ENCODE measurements at regions not wholly inside any gene's neighbourhood (a gene's known extent, or its start where the extent isn't known, plus 50 kb on each side); places are given as distances from the start of the nearest gene placed in this dataset.

DNA sequence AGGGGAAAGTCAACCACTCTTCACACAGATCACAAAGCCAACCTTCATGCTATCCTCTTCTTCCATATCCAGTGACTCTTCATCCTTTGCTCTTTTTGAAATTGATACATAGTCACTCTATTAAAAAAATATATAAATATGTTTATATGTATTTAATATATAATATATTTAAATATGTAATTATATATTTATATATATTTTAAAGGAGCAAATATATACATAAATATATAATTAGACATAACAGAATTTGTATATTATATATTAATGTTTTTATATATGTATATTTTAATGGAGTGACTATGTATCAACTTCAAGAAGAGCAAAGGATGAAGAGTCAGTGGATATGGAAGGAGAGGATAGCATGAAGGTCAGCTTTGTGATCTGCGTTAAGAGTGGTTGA, 374.9 kb downstream of the CDH9 start:
- Mint-ChIP-seq H3K4me3 (no peak overlapping the region), H3K36me3 (ENCODE audit: low read depth) (no peaks in the 10 kb centered on the region), H3K27ac (no peak overlapping the region), H3K27me3 (ENCODE audit: low read depth) (no peaks in the 10 kb centered on the region), H3K4me1 (ENCODE audit: low read depth) (no peaks in the 10 kb centered on the region), H3K9me3 (peaks cover 3% of the 10 kb centered on the region)
- intact Hi-C loops (cut with micrococcal nuclease), result no loop called here
- CTCF ChIA-PET, result no interaction called here
- DNase-seq, result no peak

DNA sequence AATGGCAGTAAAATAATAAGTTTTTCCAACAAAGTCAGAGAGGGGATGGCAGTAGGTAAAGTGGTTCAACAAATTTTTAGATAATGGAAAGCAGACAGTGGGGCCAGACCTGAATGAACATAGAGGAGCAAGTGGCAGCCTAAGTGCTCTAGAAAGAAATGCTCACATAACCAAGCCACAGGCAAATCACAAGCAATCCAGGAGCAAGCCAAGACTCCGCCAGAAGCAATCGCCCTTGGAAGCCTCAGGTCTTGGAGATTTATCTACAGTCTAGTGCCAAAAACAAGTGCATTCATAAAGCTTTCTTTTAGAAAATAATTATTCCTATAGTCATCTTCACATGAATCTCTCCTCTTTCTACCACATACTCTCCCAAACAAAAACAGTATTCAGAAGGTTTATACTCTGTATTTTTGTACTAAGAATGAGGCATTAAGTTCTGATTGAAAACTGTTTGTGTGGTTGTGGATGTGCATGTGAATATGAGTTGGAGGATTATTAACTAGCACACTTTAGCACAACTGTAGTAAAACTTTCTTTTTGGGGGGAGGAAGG, 375.5 kb downstream of the CDH9 start:
- Mint-ChIP-seq H3K4me3 (no peak overlapping the region), H3K27me3 (ENCODE audit: low read depth) (no peaks in the 10 kb centered on the region), H3K27ac (no peak overlapping the region), H3K9me3 (peaks cover 3% of the 10 kb centered on the region), H3K4me1 (ENCODE audit: low read depth) (no peaks in the 10 kb centered on the region), H3K36me3 (ENCODE audit: low read depth) (no peaks in the 10 kb centered on the region)
- CTCF ChIA-PET, result no interaction called here
- no peak for DNase-seq
- intact Hi-C loops (cut with micrococcal nuclease), result no loop called here

DNA sequence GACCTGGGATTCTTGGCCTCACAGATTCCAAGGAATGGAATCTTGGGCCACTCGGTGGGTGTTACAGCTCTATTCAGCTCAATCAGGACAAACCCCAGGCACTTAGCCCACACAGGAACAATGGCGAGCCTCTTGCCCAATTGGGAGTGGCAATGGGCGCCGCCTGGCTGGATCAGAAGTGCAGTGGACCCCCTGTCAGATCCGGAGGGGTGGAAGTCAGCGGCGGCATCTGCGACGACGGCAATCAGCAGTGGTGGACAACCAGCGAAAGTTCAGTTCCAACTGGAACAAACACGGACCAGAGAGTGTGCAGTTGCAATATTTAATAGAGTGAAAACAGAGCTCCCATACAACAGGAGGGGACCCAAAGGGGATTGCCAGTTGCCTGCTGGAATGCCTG, 378.3 kb downstream of the CDH9 start:
- Mint-ChIP-seq H3K36me3 (ENCODE audit: low read depth) (no peaks in the 10 kb centered on the region), H3K4me3 (no peak overlapping the region), H3K9me3 (peaks cover 14% of the 10 kb centered on the region), H3K27me3 (ENCODE audit: low read depth) (no peaks in the 10 kb centered on the region), H3K4me1 (ENCODE audit: low read depth) (no peaks in the 10 kb centered on the region), H3K27ac (no peak overlapping the region)
- no peak for DNase-seq
- intact Hi-C loops (cut with micrococcal nuclease), result no loop called here
- CTCF ChIA-PET, result interaction anchor here (0.6 kb wide), 1 partner anchor 540 kb away, joined by 3 read pairs; no protein-coding TSS in a partner anchor

DNA sequence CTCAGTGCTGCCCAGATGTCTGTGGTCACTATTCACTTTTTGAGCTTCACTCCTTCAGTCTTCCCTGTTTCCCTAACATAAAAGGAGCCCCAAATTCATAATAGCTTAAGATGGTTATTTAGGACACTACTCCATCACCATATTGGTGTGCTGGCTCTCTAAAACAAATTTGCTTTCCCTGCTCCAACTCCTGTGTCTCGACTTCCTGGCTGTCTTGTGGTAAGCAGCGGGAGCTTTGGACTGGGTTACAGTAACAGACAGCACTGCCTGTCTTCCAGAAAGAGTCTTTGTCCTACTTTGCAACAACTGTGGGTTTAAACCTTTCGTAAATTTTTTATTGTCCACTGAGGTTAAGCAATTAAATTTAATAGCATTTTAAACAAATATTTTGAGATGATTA, 389.4 kb downstream of the CDH9 start:
- Mint-ChIP-seq H3K9me3 (peaks cover 12% of the 10 kb centered on the region), H3K4me1 (ENCODE audit: low read depth) (no peaks in the 10 kb centered on the region), H3K27ac (no peak overlapping the region), H3K4me3 (no peak overlapping the region), H3K36me3 (ENCODE audit: low read depth) (no peaks in the 10 kb centered on the region), H3K27me3 (ENCODE audit: low read depth) (no peaks in the 10 kb centered on the region)
- CTCF ChIA-PET, result no interaction called here
- DNase-seq, result no peak
- intact Hi-C loops (cut with micrococcal nuclease), result no loop called here

DNA sequence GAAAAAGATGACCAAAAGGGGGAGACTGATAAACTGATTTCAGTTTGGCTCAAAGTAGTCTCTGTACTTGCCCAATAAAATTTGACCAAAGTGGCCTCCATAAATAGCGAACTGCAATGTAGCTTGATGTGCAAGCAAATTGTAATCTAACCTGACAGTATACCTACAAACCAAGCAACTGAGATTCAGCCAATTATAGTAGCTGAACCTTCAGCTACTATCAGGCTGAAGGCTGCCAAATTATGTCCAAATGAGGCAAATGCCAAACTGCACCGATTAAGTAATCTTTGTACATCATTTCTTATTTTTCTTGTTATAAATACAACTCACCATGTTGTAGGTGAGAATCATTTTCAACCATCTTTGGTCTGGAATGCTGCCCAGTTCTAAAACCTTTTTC, 390.6 kb downstream of the CDH9 start:
- Mint-ChIP-seq H3K4me1 (ENCODE audit: low read depth) (no peaks in the 10 kb centered on the region), H3K4me3 (no peak overlapping the region), H3K27ac (no peak overlapping the region), H3K36me3 (ENCODE audit: low read depth) (no peaks in the 10 kb centered on the region), H3K9me3 (peaks cover 14% of the 10 kb centered on the region), H3K27me3 (ENCODE audit: low read depth) (no peaks in the 10 kb centered on the region)
- intact Hi-C loops (cut with micrococcal nuclease), result no loop called here
- CTCF ChIA-PET, result no interaction called here
- DNase-seq, result no peak

DNA sequence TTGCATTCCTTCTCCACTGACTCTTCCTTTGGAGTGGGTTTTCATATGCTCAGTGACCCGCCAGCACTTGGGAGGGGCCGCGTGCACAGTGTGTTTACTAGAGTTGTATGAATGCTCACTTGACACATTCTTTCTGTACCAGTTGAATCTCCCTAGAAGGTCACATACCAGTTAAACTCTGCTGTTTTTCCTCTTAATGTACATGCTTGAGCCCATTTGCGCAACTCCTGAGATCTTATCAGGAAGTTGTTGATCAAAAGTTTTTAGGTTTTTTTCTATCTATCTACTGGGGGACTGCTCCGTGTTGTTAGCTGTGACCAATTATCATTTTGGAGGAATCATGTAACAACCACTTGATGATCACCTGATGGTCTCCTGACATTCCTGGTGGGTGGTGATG, 392.7 kb downstream of the CDH9 start:
- Mint-ChIP-seq H3K36me3 (ENCODE audit: low read depth) (no peaks in the 10 kb centered on the region), H3K4me3 (no peak overlapping the region), H3K27ac (no peak overlapping the region), H3K9me3 (peaks cover 19% of the 10 kb centered on the region), H3K27me3 (ENCODE audit: low read depth) (no peaks in the 10 kb centered on the region), H3K4me1 (ENCODE audit: low read depth) (no peaks in the 10 kb centered on the region)
- intact Hi-C loops (cut with micrococcal nuclease), result no loop called here
- CTCF ChIA-PET, result no interaction called here
- DNase-seq, result no peak

DNA sequence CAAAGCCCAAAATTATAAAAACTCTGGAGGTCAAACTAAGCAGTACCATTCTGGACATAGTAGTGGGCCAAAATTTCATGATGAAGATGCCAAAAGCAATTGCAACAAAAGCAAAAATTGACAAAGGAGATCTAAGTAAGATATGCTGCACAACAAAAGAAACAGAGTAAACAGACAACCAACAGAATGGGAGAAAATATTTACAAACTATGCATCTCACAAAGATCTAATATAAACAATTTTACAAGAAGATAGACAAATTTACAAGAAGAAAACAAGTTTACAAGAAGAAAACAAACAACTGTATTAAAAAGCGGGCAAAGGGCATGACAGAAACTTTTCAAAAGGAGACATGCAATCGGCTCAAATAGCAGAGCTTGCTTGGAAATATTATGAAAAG, 396.9 kb downstream of the CDH9 start:
- Mint-ChIP-seq H3K9me3 (peaks cover 23% of the 10 kb centered on the region), H3K36me3 (ENCODE audit: low read depth) (no peaks in the 10 kb centered on the region), H3K4me3 (no peak overlapping the region), H3K27ac (no peak overlapping the region), H3K4me1 (ENCODE audit: low read depth) (no peaks in the 10 kb centered on the region), H3K27me3 (ENCODE audit: low read depth) (no peaks in the 10 kb centered on the region)
- DNase-seq, result no peak
- CTCF ChIA-PET, result interaction anchor here (1.1 kb wide), 1 partner anchor 565 kb away, joined by 4 read pairs; no protein-coding TSS in a partner anchor
- intact Hi-C loops (cut with micrococcal nuclease), result no loop called here

DNA sequence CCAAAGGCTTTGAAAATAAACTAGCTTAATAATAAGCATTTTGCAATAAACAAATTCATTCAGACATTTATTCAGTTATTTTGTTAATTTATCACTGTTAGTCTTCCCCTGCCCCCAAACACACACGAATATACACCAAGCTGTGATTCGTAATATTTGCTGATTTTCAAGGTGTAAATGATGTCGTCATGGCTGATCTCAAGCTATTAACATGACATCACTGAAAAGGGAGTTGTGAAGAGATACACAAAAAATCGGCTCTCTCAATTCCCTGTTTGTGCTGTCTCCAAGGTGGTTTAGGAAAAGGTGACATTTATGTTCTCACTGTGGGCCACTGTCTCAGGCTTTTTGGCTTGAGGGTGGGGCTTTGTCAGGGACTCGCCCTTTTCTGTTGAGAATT, 413.3 kb downstream of the CDH9 start:
- no peaks in the 10 kb centered on the region for H3K4me1 Mint-ChIP-seq (ENCODE audit: low read depth)
- intact Hi-C loops (cut with micrococcal nuclease), result no loop called here

DNA sequence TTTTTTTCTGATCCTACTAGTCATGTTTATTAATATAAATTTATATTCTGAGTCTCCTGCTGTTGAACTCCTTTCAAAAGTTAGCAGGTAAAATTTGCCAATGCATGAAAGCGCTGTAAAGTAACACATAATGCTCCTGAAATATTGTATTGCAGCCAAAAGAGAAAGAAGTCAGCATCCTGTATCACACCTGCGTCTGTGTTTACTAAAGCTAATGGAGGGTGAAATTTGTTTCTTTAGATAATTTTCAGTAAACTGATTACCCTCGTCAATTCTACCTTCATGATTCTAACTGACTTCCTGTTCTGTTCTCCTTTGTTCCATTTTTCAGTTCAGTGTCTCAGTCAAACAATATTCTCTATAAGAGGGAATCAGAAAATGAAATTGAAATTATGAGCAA, 415.4 kb downstream of the CDH9 start:
- Mint-ChIP-seq H3K4me1 (ENCODE audit: low read depth) (no peaks in the 10 kb centered on the region), H3K27ac (no peak overlapping the region), H3K36me3 (ENCODE audit: low read depth) (no peaks in the 10 kb centered on the region), H3K9me3 (no peaks in the 10 kb centered on the region), H3K4me3 (no peak overlapping the region), H3K27me3 (ENCODE audit: low read depth) (no peaks in the 10 kb centered on the region)
- CTCF ChIA-PET, result no interaction called here
- intact Hi-C loops (cut with micrococcal nuclease), result no loop called here
- DNase-seq, result no peak

More for the DNA sequence above, 413.3 kb downstream of the CDH9 start:
- no peaks in the 10 kb centered on the region for H3K27me3 Mint-ChIP-seq (ENCODE audit: low read depth)
- no peaks in the 10 kb centered on the region for H3K9me3 Mint-ChIP-seq
- CTCF ChIA-PET, result no interaction called here
- H3K27ac Mint-ChIP-seq, result no peak overlapping the region
- DNase-seq, result no peak
- no peaks in the 10 kb centered on the region for H3K36me3 Mint-ChIP-seq (ENCODE audit: low read depth)
- no peak overlapping the region for H3K4me3 Mint-ChIP-seq

DNA sequence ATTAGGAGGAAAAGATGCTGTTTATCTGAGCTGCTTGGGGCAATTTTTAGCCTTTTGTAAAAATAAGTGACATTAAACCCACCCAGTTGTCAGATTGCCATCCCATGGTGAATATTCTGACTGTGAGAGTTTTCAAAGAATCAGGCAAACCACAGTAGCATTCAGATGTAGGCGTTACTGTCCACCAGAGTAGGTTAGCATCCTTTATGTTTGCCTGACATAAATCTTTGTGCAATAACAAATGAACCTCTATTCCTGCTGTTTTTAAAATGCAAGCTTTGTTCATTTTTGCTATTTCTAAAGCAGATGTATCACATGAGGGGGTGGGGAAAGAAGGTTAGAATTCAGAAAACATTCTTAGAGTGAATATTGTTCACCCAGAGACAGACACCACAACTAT, 427.8 kb downstream of the CDH9 start:
- Mint-ChIP-seq H3K4me3 (no peak overlapping the region), H3K9me3 (peaks cover 8% of the 10 kb centered on the region), H3K4me1 (ENCODE audit: low read depth) (no peaks in the 10 kb centered on the region), H3K36me3 (ENCODE audit: low read depth) (no peaks in the 10 kb centered on the region), H3K27me3 (ENCODE audit: low read depth) (no peaks in the 10 kb centered on the region), H3K27ac (no peak overlapping the region)
- intact Hi-C loops (cut with micrococcal nuclease), result no loop called here
- no peak for DNase-seq
- CTCF ChIA-PET, result interaction anchor here (0.7 kb wide), 1 partner anchor 283 kb away, joined by 4 read pairs; no protein-coding TSS in a partner anchor

DNA sequence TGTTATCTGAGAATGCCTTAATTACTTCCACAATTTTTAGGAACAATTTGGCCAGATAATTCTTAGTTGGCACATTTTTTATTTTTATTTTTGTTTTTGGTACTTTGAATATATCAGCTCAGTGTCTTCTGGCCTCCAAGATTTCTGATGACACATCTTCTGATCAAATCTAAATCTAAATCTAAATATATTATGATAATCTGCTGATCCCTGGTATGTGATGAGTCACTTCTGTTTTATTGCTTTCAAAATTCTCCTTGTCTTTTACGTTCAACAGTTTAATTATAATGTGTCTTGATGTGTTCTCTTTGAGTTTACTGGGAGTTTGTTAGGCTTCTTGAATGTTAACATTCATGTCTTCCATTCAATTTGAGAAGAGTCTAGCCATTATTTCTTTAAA, 436.8 kb downstream of the CDH9 start:
- no peaks in the 10 kb centered on the region for H3K27me3 Mint-ChIP-seq (ENCODE audit: low read depth)
- H3K36me3 Mint-ChIP-seq (ENCODE audit: low read depth), result no peaks in the 10 kb centered on the region
- H3K27ac Mint-ChIP-seq, result no peak overlapping the region
- intact Hi-C loops (cut with micrococcal nuclease), result no loop called here
- H3K4me3 Mint-ChIP-seq, result no peak overlapping the region
- CTCF ChIA-PET, result no interaction called here
- H3K9me3 Mint-ChIP-seq, result peaks cover 24% of the 10 kb centered on the region
- no peak for DNase-seq
- H3K4me1 Mint-ChIP-seq (ENCODE audit: low read depth), result no peaks in the 10 kb centered on the region

DNA sequence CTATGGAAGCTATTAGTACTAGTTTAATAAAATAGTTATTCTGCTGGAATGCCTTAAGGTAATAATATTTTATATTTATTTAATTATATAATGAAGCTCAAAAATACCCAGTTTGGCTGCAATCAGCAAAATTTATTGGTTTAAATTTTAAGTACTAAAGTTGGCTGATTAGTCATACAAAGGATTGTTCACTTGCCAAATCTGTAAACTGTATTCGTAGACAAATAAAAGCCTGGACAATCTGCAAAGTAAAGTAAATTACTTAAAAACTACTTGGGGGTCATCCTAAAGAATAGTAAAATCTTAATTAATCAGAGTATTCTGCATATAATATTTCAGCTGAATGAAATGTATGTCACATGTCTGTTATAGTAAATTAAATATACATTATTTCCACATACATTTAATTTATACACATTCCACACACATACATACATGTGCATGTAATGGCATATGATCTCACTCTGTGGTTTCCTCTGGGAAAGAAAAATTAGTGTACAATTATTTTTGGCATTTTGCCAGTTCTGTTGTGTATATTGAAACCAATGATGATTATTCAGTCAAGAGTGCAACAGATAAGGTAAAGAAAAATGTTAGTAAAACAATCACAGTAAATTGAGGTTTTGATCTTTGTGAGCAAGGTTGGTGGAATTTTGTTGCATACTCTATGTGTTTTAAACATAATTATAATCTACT, 455.9 kb downstream of the CDH9 start:
- no peak for DNase-seq
- CTCF ChIA-PET, result no interaction called here
- Mint-ChIP-seq H3K36me3 (ENCODE audit: low read depth) (no peaks in the 10 kb centered on the region), H3K4me1 (ENCODE audit: low read depth) (no peaks in the 10 kb centered on the region), H3K27ac (no peak overlapping the region), H3K9me3 (peaks cover 13% of the 10 kb centered on the region), H3K4me3 (no peak overlapping the region), H3K27me3 (ENCODE audit: low read depth) (no peaks in the 10 kb centered on the region)
- intact Hi-C loops (cut with micrococcal nuclease), result no loop called here

DNA sequence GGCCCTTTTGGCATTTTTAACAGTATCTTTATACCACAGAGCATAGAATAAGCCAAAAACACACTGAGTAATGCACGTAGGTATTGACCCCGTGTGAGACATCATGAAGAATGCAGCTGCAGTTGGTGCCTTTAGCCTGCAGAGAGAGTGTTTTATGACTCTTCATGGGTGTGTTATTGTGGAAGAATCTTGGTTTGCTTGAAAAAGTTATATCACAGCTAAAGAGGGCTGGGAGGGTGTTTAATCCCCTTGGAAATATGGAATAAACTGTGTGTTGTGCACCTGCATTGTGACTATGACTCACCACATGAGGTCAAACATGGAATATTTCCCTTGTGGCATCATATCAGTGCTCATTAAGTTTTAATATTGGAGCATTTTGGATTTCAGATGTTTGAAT, 458.7 kb downstream of the CDH9 start:
- CTCF ChIA-PET, result no interaction called here
- peaks cover 11% of the 10 kb centered on the region for H3K9me3 Mint-ChIP-seq
- intact Hi-C loops (cut with micrococcal nuclease), result no loop called here
- no peaks in the 10 kb centered on the region for H3K36me3 Mint-ChIP-seq (ENCODE audit: low read depth)
- no peaks in the 10 kb centered on the region for H3K27me3 Mint-ChIP-seq (ENCODE audit: low read depth)
- H3K4me1 Mint-ChIP-seq (ENCODE audit: low read depth), result no peaks in the 10 kb centered on the region
- no peak overlapping the region for H3K27ac Mint-ChIP-seq
- no peak for DNase-seq
- H3K4me3 Mint-ChIP-seq, result no peak overlapping the region

Measured in activated naive CD4-positive, alpha-beta T cell treated with anti-CD3 and anti-CD28 coated beads for 36 hours (primary cell).